ENCODE measurements at regions not wholly inside any gene's neighbourhood (a gene's known extent, or its start where the extent isn't known, plus 50 kb on each side); places are given as distances from the start of the nearest gene placed in this dataset.

DNA sequence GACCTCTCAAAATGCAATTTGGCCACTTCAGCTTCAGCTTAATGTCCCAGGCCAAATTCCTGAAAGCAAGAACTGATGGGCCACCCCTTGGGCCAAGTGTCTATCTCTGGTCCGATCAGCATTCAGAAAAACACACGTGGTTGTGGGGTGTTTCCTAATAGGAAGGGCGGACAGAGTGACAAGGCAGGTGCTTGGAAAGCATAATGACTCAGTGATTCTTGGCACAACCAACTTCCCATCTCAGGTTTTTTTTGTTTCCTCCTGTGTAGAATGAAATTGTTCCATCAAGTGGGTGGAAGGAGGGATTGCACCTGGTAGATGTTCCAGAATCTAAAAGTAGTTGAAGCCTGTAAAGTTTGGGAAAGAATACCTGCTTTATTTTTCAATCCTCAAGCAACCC lies 155.6 kb downstream of the HS3ST2 start:
- H3K27me3 Mint-ChIP-seq (ENCODE audit: low read depth) = peaks cover 9% of the 10 kb centered on the region
- no peak overlapping the region for H2AK5ac ChIP-seq (ENCODE audit: insufficient read length, low read length)
- H3K4me1 ChIP-seq (ENCODE audit: insufficient read depth, low read length) = peaks cover 2% of the 10 kb centered on the region
- no peak overlapping the region for H3K14ac ChIP-seq (ENCODE audit: insufficient read depth, low read length)
- no peak for TF ChIP-seq CTCF (conservative IDR thresholded peaks at IDR 0.05)
- H3T11ph ChIP-seq (ENCODE audit: low read length) = no peak overlapping the region
- H3K36me3 Mint-ChIP-seq (ENCODE audit: insufficient read depth in 1 of 3, low read depth in 3 of 3) = peaks cover 0 to 2% (median 0%) of the 10 kb centered on the region in 3 experiments; a peak in 2 of 7 replicates
- H3K79me1 ChIP-seq (ENCODE audit: insufficient read depth, low read depth, low read length, poor library complexity, severe bottlenecking) = no peaks in the 10 kb centered on the region
- no peak overlapping the region for H3K4ac ChIP-seq (ENCODE audit: low read depth, low read length)
- no peaks in the 10 kb centered on the region for H3K27me3 ChIP-seq (ENCODE audit: insufficient read depth, low read length)
- WGBS (ENCODE audit: extremely low coverage, insufficient read length, low lambda C conversion rate) = no CpG with 5 or more reads among the region's 3 CpGs
- H2BK120ac ChIP-seq (ENCODE audit: low read depth, low read length, poor library complexity, severe bottlenecking) = no peak overlapping the region
- no peak overlapping the region for H3K27ac ChIP-seq (ENCODE audit: insufficient read length, low read depth, low read length)
- no peak for DNase-seq
- no peaks in the 10 kb centered on the region for H3K79me2 ChIP-seq (ENCODE audit: insufficient read depth, low read length)
- no peak overlapping the region for H2BK12ac ChIP-seq (ENCODE audit: insufficient read length, low read depth, low read length)
- no peak overlapping the region for H4K8ac ChIP-seq (replicated peaks; ENCODE audit: insufficient read length, low read depth, low read length)
- H3K9me3 ChIP-seq (ENCODE audit: control insufficient read depth, low read depth, low read length) = no peaks in the 10 kb centered on the region
- no peak overlapping the region for H3K56ac ChIP-seq (ENCODE audit: insufficient read length, low read depth, low read length)
- no peak overlapping the region for H2AFZ ChIP-seq (ENCODE audit: low read length)
- H3K23ac ChIP-seq (ENCODE audit: insufficient read length, low read depth, low read length) = no peak overlapping the region
- H2BK15ac ChIP-seq (ENCODE audit: low read depth, low read length) = no peak overlapping the region
- no peak overlapping the region for H4K5ac ChIP-seq (ENCODE audit: insufficient read length, low read depth, low read length)
- H2BK5ac ChIP-seq (ENCODE audit: insufficient read length, low read length) = no peak overlapping the region
- H3K4me1 Mint-ChIP-seq = peaks cover 23 to 24% of the 10 kb centered on the region in 2 experiments
- H3K9me3 Mint-ChIP-seq = peaks cover 6 to 7% of the 10 kb centered on the region in 2 experiments
- no peaks in the 10 kb centered on the region for H4K20me1 ChIP-seq (ENCODE audit: control insufficient read depth, insufficient read depth, insufficient read length)
- H3K9ac ChIP-seq (ENCODE audit: extremely low read depth, insufficient read length, low read length) = no peak overlapping the region
- no peak overlapping the region for H3K18ac ChIP-seq (ENCODE audit: insufficient read length, low read depth, low read length)
- H3K27ac Mint-ChIP-seq = no peak overlapping the region
- H3K23me2 ChIP-seq (ENCODE audit: insufficient read length, low read depth, low read length, poor library complexity, severe bottlenecking) = no peaks in the 10 kb centered on the region
- H2BK20ac ChIP-seq (ENCODE audit: low read depth, low read length, poor library complexity, severe bottlenecking) = no peak overlapping the region
- no peak overlapping the region for H3K4me3 Mint-ChIP-seq
- no peak overlapping the region for H3K4me2 ChIP-seq (ENCODE audit: insufficient read depth, insufficient read length, low read length)
- H4K91ac ChIP-seq (ENCODE audit: insufficient read length, low read depth, low read length) = no peak overlapping the region

Measured in H9 (cell line).